Stomach (tissue), 8 donors: ENCODE measurements at regions not wholly inside any gene's neighbourhood (a gene's known extent, or its start where the extent isn't known, plus 50 kb on each side); places are given as distances from the start of the nearest gene placed in this dataset.

Experiments
- DNase-seq, 2 donors: peaks; one replicate each; pipeline versions ENCODE4 v3.0.0 to v3.0.0-alpha.2; 2013 to 2019
- H3K27ac ChIP-seq, 5 donors: fragments of 200-600 bp in 4 of 5; sonication (generic) in 4 of 5; one replicate each; pipeline ENCODE4 v1.5.1; 2013 to 2019; ENCODE audit warnings: mild to moderate bottlenecking in 1 of 5, moderate library complexity in 1 of 5
- H3K27me3 ChIP-seq, 3 donors: fragments of 200-600 bp; sonication (generic); one replicate each; pipeline ENCODE4 v1.5.1; 2017 to 2019; ENCODE audit warnings: mixed run types in 1 of 3
- H3K36me3 ChIP-seq, 4 donors: fragments of 200-600 bp; sonication (generic); 1 replicate in 3 of 4; 2 replicates in 1 of 4; pipeline ENCODE4 v1.5.1; 2016 to 2019
- H3K4me1 ChIP-seq, 4 donors: fragments of 200-600 bp; sonication (generic); one replicate each; pipeline ENCODE4 v1.5.1; 2016 to 2019
- H3K4me3 ChIP-seq, 4 donors: fragments of 200-600 bp; sonication (generic) in 3 of 4; one replicate each; pipeline ENCODE4 v1.5.1; 2016 to 2019; ENCODE audit warnings: mild to moderate bottlenecking in 1 of 4
- H3K9me3 ChIP-seq, 4 donors: fragments of 200-600 bp; sonication (generic); one replicate each; pipeline ENCODE4 v1.5.1; 2016 to 2019
- CTCF ChIP-seq, 7 experiments: fragments of 450-650 bp in 4 of 7; fragments of 200-600 bp in 3 of 7; sonication (generic) in 3 of 7; IDR thresholded peaks; one replicate each; pipeline ENCODE4 v1.5.1; 2016 to 2019; ENCODE audit warnings: antibody characterized with exemption in 7 of 7, control low read depth in 2 of 7, mild to moderate bottlenecking in 1 of 7
- EP300 ChIP-seq: sonication (generic); formaldehyde crosslinking; IDR thresholded peaks from one replicate; pipeline ENCODE4 v1.6.1; 2017; ENCODE audit warnings: antibody characterized with exemption
- POLR2A ChIP-seq, 4 donors: fragments of 450-650 bp; IDR thresholded peaks; one replicate each; pipeline ENCODE4 v1.6.1; 2016; ENCODE audit warnings: antibody characterized with exemption in 4 of 4, control low read depth in 2 of 4, mild to moderate bottlenecking in 1 of 4, moderate library complexity in 1 of 4
- POLR2AphosphoS5 ChIP-seq, 3 donors: sonication (generic); formaldehyde crosslinking; IDR thresholded peaks; one replicate each; pipeline ENCODE4 v1.6.1; 2016; ENCODE audit warnings: antibody characterized with exemption in 3 of 3
- WGBS, 5 donors: extraction: QIAGEN DNeasy Blood & Tissue Kit in 3 of 5; methylation state at CpG; one replicate each; pipeline versions ENCODE4 v1.1.5 to v1.1.7; 2013 to 2018; 5-methylcytosine and 5-hydroxymethylcytosine counted together
- intact Hi-C: fragments of 100-400 bp; cut with DNase I; formaldehyde crosslinking; loops from one replicate; pipeline ENCODE4 v1.15.1; 2023; ENCODE audit warnings: low total_unique reads
- donor health status: healthy with polysubstance abuse.
- donor health status: Bipolar disorder and iron deficiency.
- donor health status: healthy.

- Histone ChIP-seq H3K27me3 (peaks cover 0 to 69% (median 16%) of the 10 kb centered on the region in 3 donors), H3K27ac (no peak overlapping the region), H3K9me3 (no peaks in the 10 kb centered on the region), H3K4me1 (peaks cover 4 to 26% (median 21%) of the 10 kb centered on the region in 4 donors), H3K36me3 (no peaks in the 10 kb centered on the region), H3K4me3 (peak overlapping the region in 2 of 4 donors; percentile 37 to 44)
- WGBS, 5 donors = 78 to 84% (median 79%) methylated on average over 14 to 15 of the region's 15 CpGs
- intact Hi-C loops = no loop called here
- DNase-seq = no peak
- no peak for TF ChIP-seq POLR2AphosphoS5 (IDR thresholded peaks at IDR 0.05)
- no peak for TF ChIP-seq POLR2A (IDR thresholded peaks at IDR 0.05)
- no peak for TF ChIP-seq EP300
Observed at GRCh38 chr6:105981888-105982358, 104.2 kb upstream of the PRDM1 start.

GRCh38 chr6:105981002-105981887 lies 104.9 kb upstream of the PRDM1 start:
- intact Hi-C loops = no loop called here
- peak in 1 of 2 donors; percentile 59 for DNase-seq
- TF ChIP-seq CTCF (IDR thresholded peaks at IDR 0.05) (no peak), POLR2A (IDR thresholded peaks at IDR 0.05) (no peak), POLR2AphosphoS5 (IDR thresholded peaks at IDR 0.05) (no peak), EP300 (no peak)
- no peaks in the 10 kb centered on the region for H3K36me3 ChIP-seq
- peak overlapping the region; percentile 33 to 44 (median 38) for H3K4me3 ChIP-seq
- H3K27ac ChIP-seq = peak overlapping the region in 1 of 5 donors; percentile 27
- WGBS, 5 donors = 20 to 35% (median 22%) methylated on average over 44 to 62 of the region's 62 CpGs
- H3K4me1 ChIP-seq = peaks cover 3 to 24% (median 19%) of the 10 kb centered on the region in 4 donors
- peaks cover 0 to 63% (median 13%) of the 10 kb centered on the region in 3 donors for H3K27me3 ChIP-seq
- H3K9me3 ChIP-seq = no peaks in the 10 kb centered on the region

GRCh38 chr6:105978974-105979373 lies 107.2 kb upstream of the PRDM1 start:
- Histone ChIP-seq H3K4me3 (no peak overlapping the region), H3K27me3 (peaks cover 0 to 41% (median 10%) of the 10 kb centered on the region in 3 donors), H3K9me3 (no peaks in the 10 kb centered on the region), H3K4me1 (peaks cover 0 to 14% (median 11%) of the 10 kb centered on the region in 4 donors), H3K27ac (no peak overlapping the region), H3K36me3 (no peaks in the 10 kb centered on the region)
- no peak for TF ChIP-seq POLR2AphosphoS5 (IDR thresholded peaks at IDR 0.05)
- no peak for TF ChIP-seq POLR2A (IDR thresholded peaks at IDR 0.05)
- no peak for TF ChIP-seq EP300
- 87 to 93% (median 92%) methylated on average over 2 of the region's 2 CpGs for WGBS, 5 donors
- DNase-seq = no peak
- intact Hi-C loops = no loop called here

GRCh38 chr6:105977934-105978504 lies 108.1 kb upstream of the PRDM1 start:
- TF ChIP-seq CTCF (IDR thresholded peaks at IDR 0.05) (no peak), POLR2AphosphoS5 (IDR thresholded peaks at IDR 0.05) (no peak), EP300 (no peak), POLR2A (IDR thresholded peaks at IDR 0.05) (no peak)
- Histone ChIP-seq H3K4me3 (no peak overlapping the region), H3K36me3 (no peaks in the 10 kb centered on the region), H3K4me1 (peaks cover 0 to 14% (median 11%) of the 10 kb centered on the region in 4 donors), H3K27me3 (peaks cover 0 to 33% (median 10%) of the 10 kb centered on the region in 3 donors), H3K27ac (no peak overlapping the region), H3K9me3 (peaks cover 0 to 5% (median 4%) of the 10 kb centered on the region in 4 donors)
- DNase-seq = no peak
- intact Hi-C loops = no loop called here
- 81 to 90% (median 88%) methylated on average over 4 of the region's 4 CpGs for WGBS, 5 donors

- Histone ChIP-seq H3K4me1 (no peaks in the 10 kb centered on the region), H3K4me3 (no peak overlapping the region), H3K9me3 (peaks cover 0 to 26% (median 21%) of the 10 kb centered on the region in 4 donors), H3K27ac (no peak overlapping the region), H3K27me3 (peaks cover 0 to 3% (median 0%) of the 10 kb centered on the region in 3 donors), H3K36me3 (no peaks in the 10 kb centered on the region)
- TF ChIP-seq EP300 (no peak), CTCF (IDR thresholded peaks at IDR 0.05) (no peak), POLR2AphosphoS5 (IDR thresholded peaks at IDR 0.05) (no peak), POLR2A (IDR thresholded peaks at IDR 0.05) (no peak)
- 86 to 94% (median 94%) methylated on average over 2 of the region's 2 CpGs for WGBS, 5 donors
- DNase-seq = no peak
- intact Hi-C loops = no loop called here
Observed at GRCh38 chr6:105974986-105975385, 111.2 kb upstream of the PRDM1 start.
